ENCODE measurements at regions not wholly inside any gene's neighbourhood (a gene's known extent, or its start where the extent isn't known, plus 50 kb on each side); places are given as distances from the start of the nearest gene placed in this dataset.
"Not testable (repeated sequence)": the region's sequence is repeated elsewhere in the genome, so short reads cannot be mapped to it uniquely, and the experiment has no call there.

- no peak for TF ChIP-seq CTCF (IDR thresholded peaks at IDR 0.05; ENCODE audit: low read depth, low read length)
- H3K4me3 ChIP-seq (replicated peaks in 1 of 2; ENCODE audit: low read depth in 2 of 2, low read length in 2 of 2): no peak overlapping the region
- DNase-seq (ENCODE audit: low read depth in 2 of 2): peak in 1 of 2 donors; percentile 57
These were observed 370.0 kb downstream of the HINT1 start for GRCh38 chr5:130795037-130795436.

GRCh38 chr5:130777794-130778193 lies 387.3 kb downstream of the HINT1 start:
- no peak for TF ChIP-seq CTCF (IDR thresholded peaks at IDR 0.05; ENCODE audit: low read depth, low read length)
- no peak overlapping the region for H3K4me3 ChIP-seq (replicated peaks in 1 of 2; ENCODE audit: low read depth in 2 of 2, low read length in 2 of 2)
- no peak for DNase-seq (ENCODE audit: low read depth in 2 of 2)

- DNase-seq (ENCODE audit: low read depth in 2 of 2): peak in 1 of 2 donors; percentile 2
- no peak for TF ChIP-seq CTCF (IDR thresholded peaks at IDR 0.05; ENCODE audit: low read depth, low read length)
- H3K4me3 ChIP-seq (replicated peaks in 1 of 2; ENCODE audit: low read depth in 2 of 2, low read length in 2 of 2): no peak overlapping the region
These were observed 391.2 kb downstream of the HINT1 start for GRCh38 chr5:130773813-130774212.

- no peak overlapping the region for H3K4me3 ChIP-seq (replicated peaks in 1 of 2; ENCODE audit: low read depth in 2 of 2, low read length in 2 of 2)
- TF ChIP-seq CTCF (IDR thresholded peaks at IDR 0.05; ENCODE audit: low read depth, low read length): no peak
- DNase-seq (ENCODE audit: low read depth in 2 of 2): peak in 1 of 2 donors; percentile 20
These were observed 403.0 kb downstream of the HINT1 start for GRCh38 chr5:130762031-130762430.

GRCh38 chr5:130759061-130759460 lies 406.0 kb downstream of the HINT1 start:
- DNase-seq (ENCODE audit: low read depth in 2 of 2): no peak
- no peak for TF ChIP-seq CTCF (IDR thresholded peaks at IDR 0.05; ENCODE audit: low read depth, low read length)
- H3K4me3 ChIP-seq (replicated peaks in 1 of 2; ENCODE audit: low read depth in 2 of 2, low read length in 2 of 2): no peak overlapping the region

- no peak for TF ChIP-seq CTCF (IDR thresholded peaks at IDR 0.05; ENCODE audit: low read depth, low read length)
- peak; percentile 17 to 65 for DNase-seq (ENCODE audit: low read depth in 2 of 2)
- no peak overlapping the region for H3K4me3 ChIP-seq (replicated peaks in 1 of 2; ENCODE audit: low read depth in 2 of 2, low read length in 2 of 2)
These were observed 417.5 kb downstream of the HINT1 start for GRCh38 chr5:130747556-130747955.

- not testable (repeated sequence) for DNase-seq (ENCODE audit: low read depth in 2 of 2); H3K4me3 ChIP-seq (replicated peaks in 1 of 2; ENCODE audit: low read depth in 2 of 2, low read length in 2 of 2)
These were observed 418.4 kb downstream of the HINT1 start for GRCh38 chr5:130746641-130747040.

All from cardiac fibroblast (primary cell).